ENCODE measurements at regions not wholly inside any gene's neighbourhood (a gene's known extent, or its start where the extent isn't known, plus 50 kb on each side); places are given as distances from the start of the nearest gene placed in this dataset.

DNA sequence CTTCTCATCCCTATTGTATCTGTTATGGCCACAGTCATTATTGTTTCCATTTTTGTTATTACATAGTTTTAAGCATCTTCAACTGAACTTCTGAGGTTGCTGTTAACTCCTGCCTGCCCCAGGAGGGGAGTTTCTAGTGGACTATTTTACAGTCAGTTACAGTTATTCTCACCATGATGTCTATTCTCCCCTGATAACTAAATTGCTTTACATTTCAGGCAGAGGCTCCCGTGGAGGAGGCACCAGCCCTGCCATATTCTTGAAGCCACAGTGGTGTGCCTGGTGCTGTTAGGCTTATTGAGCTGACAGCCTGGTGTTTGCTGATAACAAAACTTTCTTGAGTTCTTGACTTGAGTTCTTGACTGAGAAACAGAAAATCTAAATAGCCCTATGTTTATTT, 256.4 kb downstream of the TFCP2L1 start:
- H3K27me3 ChIP-seq = peaks cover 12% of the 10 kb centered on the region
- no peak overlapping the region for H3K27ac ChIP-seq
- no peak for TF ChIP-seq CTCF (IDR thresholded peaks at IDR 0.05)
- no peaks in the 10 kb centered on the region for H3K9me3 ChIP-seq
- no peaks in the 10 kb centered on the region for H3K36me3 ChIP-seq
- H3K4me3 ChIP-seq (ENCODE audit: low read depth in 1 of 2, low read length in 1 of 2) = no peak overlapping the region
- no peaks in the 10 kb centered on the region for H3K4me1 ChIP-seq (ENCODE audit: control insufficient read depth in 1 of 2, insufficient read depth in 1 of 2, low read depth in 1 of 2, low read length in 1 of 2)

DNA sequence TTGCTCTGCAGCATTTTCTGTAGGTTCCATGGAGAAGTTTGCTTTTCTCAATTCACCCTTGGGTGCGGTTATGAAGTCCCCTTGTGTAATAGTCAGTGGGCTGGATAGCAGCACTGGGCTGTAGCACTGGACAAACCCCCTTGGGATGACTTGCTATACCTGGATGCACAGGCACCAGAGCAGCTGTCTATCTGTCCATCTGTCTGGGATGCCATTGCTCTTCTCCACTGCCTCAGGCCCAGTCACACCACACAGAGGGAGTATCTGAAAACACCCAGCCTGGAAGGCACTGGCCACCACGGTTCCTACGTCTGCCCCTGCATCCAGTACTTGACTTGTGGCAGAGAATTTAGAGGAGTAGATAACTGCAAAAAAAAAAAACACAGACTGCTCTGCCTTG, 254.5 kb downstream of the TFCP2L1 start:
- H3K36me3 ChIP-seq = no peaks in the 10 kb centered on the region
- H3K27me3 ChIP-seq = peaks cover 12% of the 10 kb centered on the region
- H3K9me3 ChIP-seq = no peaks in the 10 kb centered on the region
- H3K4me1 ChIP-seq (ENCODE audit: control insufficient read depth in 1 of 2, insufficient read depth in 1 of 2, low read depth in 1 of 2, low read length in 1 of 2) = no peaks in the 10 kb centered on the region
- TF ChIP-seq CTCF (IDR thresholded peaks at IDR 0.05) = no peak
- no peak overlapping the region for H3K4me3 ChIP-seq (ENCODE audit: low read depth in 1 of 2, low read length in 1 of 2)
- no peak overlapping the region for H3K27ac ChIP-seq

- Histone ChIP-seq H3K9me3 (no peaks in the 10 kb centered on the region), H3K4me3 (ENCODE audit: low read depth in 1 of 2, low read length in 1 of 2) (no peak overlapping the region), H3K4me1 (ENCODE audit: control insufficient read depth in 1 of 2, insufficient read depth in 1 of 2, low read depth in 1 of 2, low read length in 1 of 2) (no peaks in the 10 kb centered on the region), H3K36me3 (no peaks in the 10 kb centered on the region), H3K27me3 (peaks cover 12% of the 10 kb centered on the region), H3K27ac (no peak overlapping the region)
- TF ChIP-seq CTCF (IDR thresholded peaks at IDR 0.05) = no peak
Observed at GRCh38 chr2:121031568-121032340, 253.2 kb downstream of the TFCP2L1 start.

DNA sequence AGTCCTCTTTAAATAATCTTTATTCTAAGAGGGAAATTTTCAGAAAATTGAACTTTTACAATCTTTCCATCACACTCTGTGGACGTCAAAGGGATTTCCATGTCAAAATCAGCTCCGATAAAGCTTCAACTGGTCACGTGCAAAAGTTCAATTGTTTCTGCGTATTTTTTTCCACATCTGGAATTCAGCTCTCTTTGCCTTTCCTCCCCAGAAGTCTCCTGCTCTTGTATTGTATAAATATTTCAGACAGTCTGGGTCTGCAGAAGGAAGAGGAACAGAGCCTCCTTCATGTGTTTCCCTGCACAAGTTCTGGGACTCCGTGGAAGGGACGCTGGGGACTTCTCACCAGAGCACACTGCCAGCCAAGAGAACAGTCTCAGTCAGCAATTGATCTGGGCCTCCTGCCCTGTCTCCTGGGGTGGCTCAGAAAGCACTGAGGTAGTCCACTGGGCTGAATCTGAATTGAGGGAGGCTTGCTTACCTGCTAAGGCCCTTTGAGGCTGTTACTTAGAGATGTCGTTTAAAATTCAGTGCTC, 251.5 kb downstream of the TFCP2L1 start:
- Histone ChIP-seq H3K36me3 (no peaks in the 10 kb centered on the region), H3K27ac (no peak overlapping the region), H3K9me3 (no peaks in the 10 kb centered on the region), H3K4me3 (ENCODE audit: low read depth in 1 of 2, low read length in 1 of 2) (no peak overlapping the region), H3K27me3 (peaks cover 11% of the 10 kb centered on the region), H3K4me1 (ENCODE audit: control insufficient read depth in 1 of 2, insufficient read depth in 1 of 2, low read depth in 1 of 2, low read length in 1 of 2) (no peaks in the 10 kb centered on the region)
- no peak for TF ChIP-seq CTCF (IDR thresholded peaks at IDR 0.05)

- Histone ChIP-seq H3K27me3 (peaks cover under 1% of the 10 kb centered on the region), H3K36me3 (no peaks in the 10 kb centered on the region), H3K4me1 (ENCODE audit: control insufficient read depth in 1 of 2, insufficient read depth in 1 of 2, low read depth in 1 of 2, low read length in 1 of 2) (no peaks in the 10 kb centered on the region), H3K9me3 (no peaks in the 10 kb centered on the region), H3K27ac (no peak overlapping the region), H3K4me3 (ENCODE audit: low read depth in 1 of 2, low read length in 1 of 2) (no peak overlapping the region)
- no peak for TF ChIP-seq CTCF (IDR thresholded peaks at IDR 0.05)
Observed at GRCh38 chr2:121034551-121034950, 250.5 kb downstream of the TFCP2L1 start.
